ENCODE measurements at regions not wholly inside any gene's neighbourhood (a gene's known extent, or its start where the extent isn't known, plus 50 kb on each side); places are given as distances from the start of the nearest gene placed in this dataset.
"Not testable (repeated sequence)": the region's sequence is repeated elsewhere in the genome, so short reads cannot be mapped to it uniquely, and the experiment has no call there.

DNA sequence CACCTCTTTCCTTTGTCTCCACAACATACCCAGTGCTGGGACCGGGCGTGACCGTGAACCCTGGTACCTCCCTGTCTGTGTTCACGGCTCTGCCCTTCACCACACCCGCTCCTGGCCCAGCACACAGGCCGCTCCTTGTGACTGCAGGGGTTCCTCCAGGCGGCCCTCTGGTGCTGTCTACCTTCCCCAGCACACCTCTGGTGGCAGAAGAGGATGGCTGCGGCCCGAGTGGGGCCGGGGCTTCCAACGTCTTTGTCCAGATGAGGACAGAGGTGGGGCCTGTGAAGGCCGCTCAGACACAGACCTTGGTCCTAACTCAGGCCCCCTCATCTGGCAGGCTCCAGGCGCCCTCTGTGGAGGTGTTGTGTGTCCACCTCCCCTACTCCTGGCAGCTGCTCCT lies 55.4 kb upstream of the SGMS1 start:
- Histone ChIP-seq H3K4me2 (ENCODE audit: low read depth, low read length) (peak overlapping the region; percentile 32; the same call in 1 of the 2 replicates), H3K27me3 (ENCODE audit: control insufficient read depth in 1 of 2, insufficient read depth in 2 of 2, low read length in 2 of 2) (no peaks in the 10 kb centered on the region), H3K36me3 (replicated peaks in 1 of 2; ENCODE audit: control insufficient read depth in 1 of 2, insufficient read depth in 2 of 2, low read length in 2 of 2) (no peaks in the 10 kb centered on the region), H4K20me1 (ENCODE audit: insufficient read depth, low read length) (no peaks in the 10 kb centered on the region), H3K4me1 (ENCODE audit: insufficient read depth, low read length) (no peaks in the 10 kb centered on the region), H3K9me3 (ENCODE audit: low read length) (no peaks in the 10 kb centered on the region), H3K4me3 (replicated peaks in 1 of 3; ENCODE audit: insufficient read depth in 1 of 3, low read depth in 2 of 3, low read length in 3 of 3) (no peak overlapping the region), H2AFZ (ENCODE audit: low read length) (no peak overlapping the region), H3K79me2 (ENCODE audit: insufficient read depth, low read length) (no peaks in the 10 kb centered on the region), H3K9ac (ENCODE audit: insufficient read depth, low read depth, low read length) (no peak overlapping the region), H3K27ac (ENCODE audit: extremely low read length, insufficient read depth, low read length) (no peak overlapping the region)
- DNase-seq (ENCODE audit: low spot score) (no peak), FAIRE-seq (no peak), ATAC-seq (no peak)
- POLR2A ChIA-PET: no interaction called here
- intact Hi-C loops (cut with micrococcal nuclease; ENCODE audit: unreplicated experiment): no loop called here
- CTCF ChIA-PET (ENCODE audit: low intra/inter-chr PET ratio, low total read pairs): no interaction called here
- no TSS peak for BruUV-seq (replicated peaks)
- 22% methylated on average over 7 of the region's 13 CpGs for WGBS (ENCODE audit: low lambda C conversion rate)
- in situ Hi-C loops (cut with HindIII; ENCODE audit: extremely low pct_ligation_motif_present, low pct_unique_long_range_greater_than_20kb): no loop called here
- TF ChIP-seq SYNCRIP (IDR thresholded peaks at IDR 0.05; ENCODE audit: insufficient read depth, low read depth, low read length): no peak
- no peak for TF ChIP-seq ZEB1 (IDR thresholded peaks at IDR 0.05; ENCODE audit: insufficient replicate concordance, low read depth)
- no peak for TF ChIP-seq ZNF777 (CRISPR knock-in tag; IDR thresholded peaks at IDR 0.05)
- no peak for TF ChIP-seq POGZ (CRISPR knock-in tag; IDR thresholded peaks at IDR 0.05)
- no peak for TF ChIP-seq ZNF335 (CRISPR knock-in tag; IDR thresholded peaks at IDR 0.05)
- TF ChIP-seq YEATS4 (CRISPR knock-in tag; IDR thresholded peaks at IDR 0.05; ENCODE audit: borderline replicate concordance): no peak
- peak; percentile 46 for TF ChIP-seq STAG1 (CRISPR knock-in tag; IDR thresholded peaks at IDR 0.05)
- TF ChIP-seq, protein P1, sequence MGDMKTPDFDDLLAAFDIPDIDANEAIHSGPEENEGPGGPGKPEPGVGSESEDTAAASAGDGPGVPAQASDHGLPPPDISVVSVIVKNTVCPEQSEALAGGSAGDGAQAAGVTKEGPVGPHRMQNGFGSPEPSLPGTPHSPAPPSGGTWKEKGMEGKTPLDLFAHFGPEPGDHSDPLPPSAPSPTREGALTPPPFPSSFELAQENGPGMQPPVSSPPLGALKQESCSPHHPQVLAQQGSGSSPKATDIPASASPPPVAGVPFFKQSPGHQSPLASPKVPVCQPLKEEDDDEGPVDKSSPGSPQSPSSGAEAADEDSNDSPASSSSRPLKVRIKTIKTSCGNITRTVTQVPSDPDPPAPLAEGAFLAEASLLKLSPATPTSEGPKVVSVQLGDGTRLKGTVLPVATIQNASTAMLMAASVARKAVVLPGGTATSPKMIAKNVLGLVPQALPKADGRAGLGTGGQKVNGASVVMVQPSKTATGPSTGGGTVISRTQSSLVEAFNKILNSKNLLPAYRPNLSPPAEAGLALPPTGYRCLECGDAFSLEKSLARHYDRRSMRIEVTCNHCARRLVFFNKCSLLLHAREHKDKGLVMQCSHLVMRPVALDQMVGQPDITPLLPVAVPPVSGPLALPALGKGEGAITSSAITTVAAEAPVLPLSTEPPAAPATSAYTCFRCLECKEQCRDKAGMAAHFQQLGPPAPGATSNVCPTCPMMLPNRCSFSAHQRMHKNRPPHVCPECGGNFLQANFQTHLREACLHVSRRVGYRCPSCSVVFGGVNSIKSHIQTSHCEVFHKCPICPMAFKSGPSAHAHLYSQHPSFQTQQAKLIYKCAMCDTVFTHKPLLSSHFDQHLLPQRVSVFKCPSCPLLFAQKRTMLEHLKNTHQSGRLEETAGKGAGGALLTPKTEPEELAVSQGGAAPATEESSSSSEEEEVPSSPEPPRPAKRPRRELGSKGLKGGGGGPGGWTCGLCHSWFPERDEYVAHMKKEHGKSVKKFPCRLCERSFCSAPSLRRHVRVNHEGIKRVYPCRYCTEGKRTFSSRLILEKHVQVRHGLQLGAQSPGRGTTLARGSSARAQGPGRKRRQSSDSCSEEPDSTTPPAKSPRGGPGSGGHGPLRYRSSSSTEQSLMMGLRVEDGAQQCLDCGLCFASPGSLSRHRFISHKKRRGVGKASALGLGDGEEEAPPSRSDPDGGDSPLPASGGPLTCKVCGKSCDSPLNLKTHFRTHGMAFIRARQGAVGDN (CRISPR knock-in tag; IDR thresholded peaks at IDR 0.05): peak; percentile 25; the same call in 1 of the 2 replicates
- no peak for TF ChIP-seq PRPF4 (IDR thresholded peaks at IDR 0.05; ENCODE audit: low read depth, low read length, poor library complexity, severe bottlenecking)
- no peak for TF ChIP-seq DR1 (CRISPR knock-in tag; IDR thresholded peaks at IDR 0.05)
- TF ChIP-seq, protein P2, sequence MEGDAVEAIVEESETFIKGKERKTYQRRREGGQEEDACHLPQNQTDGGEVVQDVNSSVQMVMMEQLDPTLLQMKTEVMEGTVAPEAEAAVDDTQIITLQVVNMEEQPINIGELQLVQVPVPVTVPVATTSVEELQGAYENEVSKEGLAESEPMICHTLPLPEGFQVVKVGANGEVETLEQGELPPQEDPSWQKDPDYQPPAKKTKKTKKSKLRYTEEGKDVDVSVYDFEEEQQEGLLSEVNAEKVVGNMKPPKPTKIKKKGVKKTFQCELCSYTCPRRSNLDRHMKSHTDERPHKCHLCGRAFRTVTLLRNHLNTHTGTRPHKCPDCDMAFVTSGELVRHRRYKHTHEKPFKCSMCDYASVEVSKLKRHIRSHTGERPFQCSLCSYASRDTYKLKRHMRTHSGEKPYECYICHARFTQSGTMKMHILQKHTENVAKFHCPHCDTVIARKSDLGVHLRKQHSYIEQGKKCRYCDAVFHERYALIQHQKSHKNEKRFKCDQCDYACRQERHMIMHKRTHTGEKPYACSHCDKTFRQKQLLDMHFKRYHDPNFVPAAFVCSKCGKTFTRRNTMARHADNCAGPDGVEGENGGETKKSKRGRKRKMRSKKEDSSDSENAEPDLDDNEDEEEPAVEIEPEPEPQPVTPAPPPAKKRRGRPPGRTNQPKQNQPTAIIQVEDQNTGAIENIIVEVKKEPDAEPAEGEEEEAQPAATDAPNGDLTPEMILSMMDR (CRISPR knock-in tag; IDR thresholded peaks at IDR 0.05): peak; percentile 43

GRCh38 chr10:50675555-50675954 lies 51.8 kb upstream of the SGMS1 start:
- H4K20me1 ChIP-seq (ENCODE audit: insufficient read depth, low read length); H3K4me2 ChIP-seq (ENCODE audit: low read depth, low read length); H3K4me1 ChIP-seq (ENCODE audit: insufficient read depth, low read length); H3K27me3 ChIP-seq (ENCODE audit: control insufficient read depth in 1 of 2, insufficient read depth in 2 of 2, low read length in 2 of 2); BruUV-seq (replicated peaks); CTCF ChIA-PET (ENCODE audit: low intra/inter-chr PET ratio, low total read pairs); H3K4me3 ChIP-seq (replicated peaks in 1 of 3; ENCODE audit: insufficient read depth in 1 of 3, low read depth in 2 of 3, low read length in 3 of 3); H3K36me3 ChIP-seq (replicated peaks in 1 of 2; ENCODE audit: control insufficient read depth in 1 of 2, insufficient read depth in 2 of 2, low read length in 2 of 2); in situ Hi-C loops (cut with HindIII; ENCODE audit: extremely low pct_ligation_motif_present, low pct_unique_long_range_greater_than_20kb); H3K9ac ChIP-seq (ENCODE audit: insufficient read depth, low read depth, low read length); FAIRE-seq; ATAC-seq; POLR2A ChIA-PET; intact Hi-C loops (cut with micrococcal nuclease; ENCODE audit: unreplicated experiment); H3K79me2 ChIP-seq (ENCODE audit: insufficient read depth, low read length); DNase-seq (ENCODE audit: low spot score); H3K27ac ChIP-seq (ENCODE audit: extremely low read length, insufficient read depth, low read length); H2AFZ ChIP-seq (ENCODE audit: low read length); H3K9me3 ChIP-seq (ENCODE audit: low read length): not testable (repeated sequence)
- 63% methylated on average over 8 of the region's 8 CpGs for WGBS (ENCODE audit: low lambda C conversion rate)

Measured in HepG2 (cell line).